ENCODE measurements at regions not wholly inside any gene's neighbourhood (a gene's known extent, or its start where the extent isn't known, plus 50 kb on each side); places are given as distances from the start of the nearest gene placed in this dataset.

DNA sequence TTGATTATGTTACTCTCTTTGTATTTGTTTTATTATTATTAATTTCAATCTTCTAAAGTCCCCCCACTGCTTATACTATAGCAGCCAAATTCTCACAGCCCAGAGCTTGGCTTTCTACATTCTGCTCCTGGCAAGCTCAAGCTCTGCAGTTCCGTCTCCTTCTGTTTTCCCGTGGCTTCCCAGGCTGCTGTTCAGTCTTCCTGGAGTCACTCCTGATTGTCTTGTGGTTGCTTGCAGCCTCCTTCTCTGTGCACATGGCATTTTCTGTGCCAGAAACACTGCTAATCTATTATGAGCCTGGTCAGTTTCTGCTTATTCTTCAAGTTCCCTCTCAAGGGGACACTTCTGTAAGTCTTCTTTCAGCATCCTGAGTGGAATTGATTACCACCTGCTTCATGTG lies 533.7 kb upstream of the IGFBP3 start:
- TF ChIP-seq, protein P1, sequence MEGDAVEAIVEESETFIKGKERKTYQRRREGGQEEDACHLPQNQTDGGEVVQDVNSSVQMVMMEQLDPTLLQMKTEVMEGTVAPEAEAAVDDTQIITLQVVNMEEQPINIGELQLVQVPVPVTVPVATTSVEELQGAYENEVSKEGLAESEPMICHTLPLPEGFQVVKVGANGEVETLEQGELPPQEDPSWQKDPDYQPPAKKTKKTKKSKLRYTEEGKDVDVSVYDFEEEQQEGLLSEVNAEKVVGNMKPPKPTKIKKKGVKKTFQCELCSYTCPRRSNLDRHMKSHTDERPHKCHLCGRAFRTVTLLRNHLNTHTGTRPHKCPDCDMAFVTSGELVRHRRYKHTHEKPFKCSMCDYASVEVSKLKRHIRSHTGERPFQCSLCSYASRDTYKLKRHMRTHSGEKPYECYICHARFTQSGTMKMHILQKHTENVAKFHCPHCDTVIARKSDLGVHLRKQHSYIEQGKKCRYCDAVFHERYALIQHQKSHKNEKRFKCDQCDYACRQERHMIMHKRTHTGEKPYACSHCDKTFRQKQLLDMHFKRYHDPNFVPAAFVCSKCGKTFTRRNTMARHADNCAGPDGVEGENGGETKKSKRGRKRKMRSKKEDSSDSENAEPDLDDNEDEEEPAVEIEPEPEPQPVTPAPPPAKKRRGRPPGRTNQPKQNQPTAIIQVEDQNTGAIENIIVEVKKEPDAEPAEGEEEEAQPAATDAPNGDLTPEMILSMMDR (IDR thresholded peaks at IDR 0.05; ENCODE audit: low read depth, low read length, missing control alignments), result no peak
- H3K4me3 ChIP-seq (ENCODE audit: low read depth, low read length), result no peak overlapping the region
- no peak for DNase-seq (ENCODE audit: low read depth)

DNA sequence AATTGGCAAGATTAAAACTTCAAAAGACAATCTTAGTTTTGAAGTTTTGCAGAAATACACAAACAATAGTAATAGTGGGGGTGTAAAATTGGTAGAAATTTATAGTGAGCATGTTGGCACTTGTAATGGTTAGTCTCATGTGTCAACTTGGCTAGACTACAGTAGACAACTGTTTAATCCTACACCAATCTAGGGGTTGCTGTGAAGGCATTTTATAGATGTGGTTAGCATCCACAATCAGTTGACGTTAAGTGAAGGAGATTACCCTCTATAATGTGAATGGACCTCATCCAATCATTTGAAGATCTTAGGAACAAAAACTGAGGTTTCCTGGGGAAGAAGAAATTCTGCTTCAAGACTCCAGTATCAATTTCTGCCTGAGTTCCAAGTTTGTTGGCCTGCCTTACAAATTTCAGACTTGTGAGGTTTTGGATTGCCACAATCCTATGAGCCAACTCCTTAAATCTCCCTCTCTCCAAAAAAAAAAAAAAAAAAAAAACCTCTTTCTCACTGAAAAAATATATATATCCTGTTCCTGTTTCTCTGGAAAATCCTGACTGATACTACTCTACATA lies 531.6 kb upstream of the IGFBP3 start:
- TF ChIP-seq, protein P1 (IDR thresholded peaks at IDR 0.05; ENCODE audit: low read depth, low read length, missing control alignments), result no peak
- DNase-seq (ENCODE audit: low read depth), result no peak
- no peak overlapping the region for H3K4me3 ChIP-seq (ENCODE audit: low read depth, low read length)

DNA sequence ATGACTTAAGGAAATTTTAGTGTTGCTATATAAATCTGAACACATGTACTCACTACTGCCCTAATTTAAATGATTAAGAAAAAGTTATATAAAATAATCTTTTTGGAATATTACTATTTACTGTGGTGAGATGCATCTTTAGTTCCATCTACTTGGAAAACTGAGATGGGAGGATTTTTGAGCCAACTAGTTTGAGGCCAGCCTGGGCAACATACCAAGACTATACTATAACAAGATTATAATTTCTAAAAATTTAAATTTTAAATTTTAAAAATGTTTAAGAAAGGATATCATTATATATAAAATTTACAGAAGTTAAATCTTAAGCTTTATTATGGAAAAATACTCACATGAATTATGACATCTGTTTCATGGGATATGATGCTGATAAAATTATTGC lies 530.8 kb upstream of the IGFBP3 start:
- TF ChIP-seq, protein P1 (IDR thresholded peaks at IDR 0.05; ENCODE audit: low read depth, low read length, missing control alignments), result no peak
- H3K4me3 ChIP-seq (ENCODE audit: low read depth, low read length), result no peak overlapping the region
- no peak for DNase-seq (ENCODE audit: low read depth)

DNA sequence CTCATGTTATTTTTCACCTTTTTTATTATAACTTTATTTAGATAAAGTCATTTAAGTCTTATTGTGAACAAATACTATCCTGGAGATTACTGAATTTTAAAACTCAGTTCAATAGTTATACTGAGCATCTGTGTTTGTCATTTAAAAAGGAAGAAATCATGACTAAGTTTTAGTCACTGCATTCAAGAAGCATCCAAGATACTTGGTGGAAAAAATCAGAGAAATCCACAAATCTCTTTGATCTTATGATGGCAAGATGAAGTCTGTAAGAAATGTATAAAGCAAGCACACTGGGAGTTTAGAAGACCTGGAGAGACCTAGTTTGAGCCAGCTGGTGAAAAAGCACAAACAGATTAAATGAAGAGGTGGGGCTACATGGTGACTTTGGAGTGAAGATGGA lies 529.8 kb upstream of the IGFBP3 start:
- no peak for DNase-seq (ENCODE audit: low read depth)
- TF ChIP-seq, protein P1 (IDR thresholded peaks at IDR 0.05; ENCODE audit: low read depth, low read length, missing control alignments), result no peak
- no peak overlapping the region for H3K4me3 ChIP-seq (ENCODE audit: low read depth, low read length)

DNA sequence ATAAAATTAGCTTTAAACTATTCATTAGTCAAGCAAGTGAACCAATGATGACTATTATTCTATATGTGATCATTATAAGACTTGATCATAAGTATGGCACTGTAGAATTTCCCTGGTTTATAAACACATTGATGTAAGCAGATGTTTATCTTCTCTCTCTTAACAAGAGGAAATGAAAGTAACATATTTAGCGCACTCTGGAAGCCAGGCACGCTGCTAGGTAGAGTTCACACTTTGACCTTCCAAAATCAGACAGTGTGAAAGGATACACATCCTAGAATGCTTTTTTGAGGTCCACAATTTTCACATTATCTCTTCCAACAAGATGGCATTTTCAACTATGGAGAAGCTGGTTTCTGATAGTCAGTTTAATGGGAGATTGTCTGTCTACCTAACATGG lies 529.4 kb upstream of the IGFBP3 start:
- H3K4me3 ChIP-seq (ENCODE audit: low read depth, low read length), result no peak overlapping the region
- DNase-seq (ENCODE audit: low read depth), result no peak
- TF ChIP-seq, protein P1 (IDR thresholded peaks at IDR 0.05; ENCODE audit: low read depth, low read length, missing control alignments), result no peak

DNA sequence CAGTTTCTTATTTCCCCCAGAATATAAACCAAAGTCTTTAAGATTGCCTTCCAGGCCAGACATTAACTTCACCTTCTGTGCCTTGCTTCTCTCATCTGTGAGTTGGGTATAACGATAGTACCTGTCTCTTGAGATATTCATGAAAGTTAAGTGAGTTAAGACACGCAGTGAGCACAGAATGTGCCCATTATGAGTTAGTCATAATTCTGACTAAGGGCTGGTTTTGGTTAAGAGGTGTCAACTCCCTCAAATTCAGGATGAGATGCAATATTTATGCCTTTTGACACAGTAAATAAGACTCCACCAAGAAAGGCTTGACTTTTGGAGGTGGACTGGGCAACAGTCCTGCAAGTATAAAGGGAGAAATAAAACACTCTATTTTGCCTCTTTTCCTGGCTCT lies 528.7 kb upstream of the IGFBP3 start:
- TF ChIP-seq, protein P1 (IDR thresholded peaks at IDR 0.05; ENCODE audit: low read depth, low read length, missing control alignments), result no peak
- no peak overlapping the region for H3K4me3 ChIP-seq (ENCODE audit: low read depth, low read length)
- no peak for DNase-seq (ENCODE audit: low read depth)

DNA sequence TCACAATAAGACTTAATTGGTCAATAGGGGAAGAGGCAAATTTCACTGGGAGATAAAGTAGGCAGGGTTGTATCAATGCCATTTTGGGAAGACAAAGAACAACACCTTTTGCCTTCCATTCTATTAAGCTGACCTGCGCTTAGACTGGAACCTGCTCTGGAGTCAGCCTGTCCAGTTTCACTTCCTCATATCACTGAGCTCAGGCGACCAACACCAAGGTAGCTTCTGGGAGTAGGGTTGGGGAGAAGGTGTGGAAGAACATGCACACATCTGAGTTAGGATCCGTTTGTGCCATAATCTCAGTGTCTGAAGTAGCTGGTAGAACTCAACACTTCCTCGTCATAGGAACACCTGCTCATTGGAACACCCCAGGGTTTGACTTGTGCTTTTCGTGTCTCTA lies 527.4 kb upstream of the IGFBP3 start:
- no peak overlapping the region for H3K4me3 ChIP-seq (ENCODE audit: low read depth, low read length)
- DNase-seq (ENCODE audit: low read depth), result no peak
- TF ChIP-seq, protein P1 (IDR thresholded peaks at IDR 0.05; ENCODE audit: low read depth, low read length, missing control alignments), result no peak
